Coronary artery (tissue), 2 donors: ENCODE measurements at regions not wholly inside any gene's neighbourhood (a gene's known extent, or its start where the extent isn't known, plus 50 kb on each side); places are given as distances from the start of the nearest gene placed in this dataset.

Source experiments
- DNase-seq: peaks from one replicate; pipeline ENCODE4 v3.0.0-alpha.2; 2017; ENCODE audit warnings: low spot score
- H3K27ac ChIP-seq, 2 donors: fragments of 200-600 bp; sonication (generic); one replicate each; pipeline ENCODE4 v1.5.1; 2016 to 2019
- H3K4me3 ChIP-seq: fragments of 200-600 bp; sonication (generic); 2 replicates; pipeline ENCODE4 v1.5.1; 2016; ENCODE audit warnings: mild to moderate bottlenecking, moderate library complexity
- CTCF ChIP-seq: fragments of 200-600 bp; sonication (generic); IDR thresholded peaks from one replicate; pipeline ENCODE4 v1.5.1; 2019; ENCODE audit warnings: antibody characterized with exemption

DNA sequence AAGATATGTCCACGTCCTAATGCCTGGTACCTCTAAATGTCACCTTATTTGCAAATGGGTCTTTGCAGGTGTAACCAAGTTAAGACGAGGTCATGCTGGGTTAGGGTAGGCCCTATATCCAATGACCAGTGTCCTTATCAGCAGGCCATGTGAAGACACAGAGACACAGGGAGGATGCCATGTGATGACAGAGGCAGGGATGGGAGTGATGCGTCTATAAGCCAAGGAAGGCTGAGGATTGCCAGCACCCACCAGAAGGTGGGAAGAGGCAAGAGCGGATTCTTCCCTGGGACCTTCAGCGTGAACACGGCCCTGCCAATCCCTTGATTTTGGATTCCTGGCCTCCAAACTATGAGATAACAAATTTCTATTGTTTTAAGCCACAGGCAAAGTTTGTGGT lies 123.4 kb upstream of the CXCL14 start:
- no peak overlapping the region for H3K27ac ChIP-seq
- no peak for TF ChIP-seq CTCF
- no peak overlapping the region for H3K4me3 ChIP-seq
- DNase-seq: no peak

DNA sequence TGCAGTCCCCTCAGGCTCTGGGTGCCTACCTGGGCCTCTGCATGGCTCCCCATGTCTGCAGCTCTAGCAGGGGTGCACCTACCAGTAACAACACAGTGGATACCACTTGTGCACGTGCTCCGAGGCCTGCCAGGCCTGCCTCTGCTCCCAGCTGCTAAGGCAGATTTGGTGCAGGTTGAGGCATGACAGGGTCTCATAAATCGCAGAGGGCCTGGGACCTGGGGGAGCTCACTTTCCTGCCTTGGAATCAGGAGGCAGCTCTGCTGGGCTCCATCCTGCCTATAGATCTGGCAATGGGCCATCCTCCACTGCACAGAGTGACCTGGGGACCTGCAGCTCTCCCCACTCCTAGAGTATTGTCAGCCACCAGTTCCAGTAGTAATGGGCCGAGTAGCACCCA lies 121.9 kb upstream of the CXCL14 start:
- DNase-seq: no peak
- no peak for TF ChIP-seq CTCF
- H3K4me3 ChIP-seq: no peak overlapping the region
- no peak overlapping the region for H3K27ac ChIP-seq

GRCh38 chr5:135697959-135698345 lies 119.2 kb upstream of the CXCL14 start:
- no peak overlapping the region for H3K4me3 ChIP-seq
- no peak for DNase-seq
- no peak overlapping the region for H3K27ac ChIP-seq
- no peak for TF ChIP-seq CTCF

DNA sequence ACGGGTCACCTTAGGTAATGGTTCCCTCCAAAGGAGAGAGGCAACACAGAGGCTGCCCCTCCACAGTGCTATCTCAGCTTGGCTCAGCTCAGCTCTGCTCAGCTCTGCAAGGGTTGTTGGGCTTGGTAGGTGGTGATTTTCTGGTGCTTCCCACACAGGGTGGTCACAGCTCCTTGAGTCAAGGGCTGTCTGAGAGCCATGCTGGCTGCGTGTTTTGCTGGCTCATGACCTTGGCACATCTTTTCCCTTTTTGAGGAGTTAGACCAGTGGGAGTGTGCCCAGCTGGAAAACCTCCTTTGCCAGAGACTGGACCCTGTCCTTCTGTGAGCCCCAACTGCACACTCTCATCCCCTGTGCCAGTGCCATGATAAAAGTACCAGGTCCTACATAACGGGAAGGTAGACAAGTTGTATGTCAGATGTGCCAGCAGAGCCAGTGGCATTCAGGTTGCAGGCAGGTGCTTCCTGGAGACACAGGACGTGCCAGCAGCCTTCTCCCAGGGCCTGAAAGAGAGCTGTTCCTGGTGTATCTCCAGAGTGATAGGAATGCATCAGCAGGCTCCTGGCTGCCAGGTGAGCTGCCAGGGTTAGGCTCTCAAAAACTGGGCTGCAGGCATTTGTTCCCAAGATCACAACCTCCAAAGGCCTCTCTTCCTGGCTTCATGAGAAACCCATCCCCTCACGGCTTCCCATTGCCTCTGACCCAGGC lies 118.6 kb upstream of the CXCL14 start:
- no peak for DNase-seq
- no peak overlapping the region for H3K4me3 ChIP-seq
- no peak for TF ChIP-seq CTCF
- H3K27ac ChIP-seq: no peak overlapping the region

DNA sequence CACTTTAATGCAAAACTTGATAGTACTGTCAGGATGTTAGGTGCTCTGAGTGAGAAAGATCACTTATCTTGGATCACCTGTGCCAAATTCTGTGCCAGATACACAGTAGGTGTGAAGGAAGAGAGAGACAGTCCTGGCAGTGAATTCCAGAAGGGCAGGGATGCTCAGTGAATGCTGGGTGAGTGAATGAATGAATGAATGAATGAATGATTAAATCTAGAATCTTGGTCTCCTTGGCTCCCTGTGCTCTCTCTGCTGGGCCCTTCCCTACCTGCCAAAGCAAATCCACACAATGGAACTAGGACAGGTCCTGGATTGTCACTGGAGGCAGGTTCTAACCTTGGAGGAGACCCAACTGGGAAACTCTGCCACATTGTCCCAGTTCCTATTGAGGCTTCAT lies 117.5 kb upstream of the CXCL14 start:
- TF ChIP-seq CTCF: no peak
- DNase-seq: no peak

GRCh38 chr5:135695656-135696313 lies 117.0 kb upstream of the CXCL14 start:
- H3K27ac ChIP-seq: no peak overlapping the region
- no peak for TF ChIP-seq CTCF
- no peak for DNase-seq
- no peak overlapping the region for H3K4me3 ChIP-seq

More for the DNA sequence above, 117.5 kb upstream of the CXCL14 start:
- H3K27ac ChIP-seq: no peak overlapping the region
- H3K4me3 ChIP-seq: no peak overlapping the region

DNA sequence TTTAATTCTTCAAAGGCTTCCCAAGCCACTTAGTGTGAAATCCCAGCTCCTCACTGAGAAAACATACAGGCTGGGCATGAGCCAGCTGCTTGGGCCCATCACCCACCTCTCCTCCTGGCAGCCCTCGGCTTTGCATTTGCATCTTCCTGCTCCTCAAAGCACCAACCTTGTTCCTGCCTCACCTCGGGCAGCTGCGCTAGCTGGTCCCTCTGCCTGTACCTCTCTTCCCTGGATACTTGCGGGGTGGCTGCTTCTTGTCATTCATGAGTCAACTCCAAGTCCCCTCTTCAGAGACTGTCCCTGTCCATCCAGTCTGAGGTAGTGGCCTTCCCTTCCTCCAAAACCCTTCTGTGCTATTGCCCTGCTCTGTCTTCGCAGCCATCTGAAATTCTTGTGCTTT lies 116.1 kb upstream of the CXCL14 start:
- no peak for DNase-seq
- no peak overlapping the region for H3K4me3 ChIP-seq
- no peak for TF ChIP-seq CTCF
- no peak overlapping the region for H3K27ac ChIP-seq
